ENCODE measurements at regions not wholly inside any gene's neighbourhood (a gene's known extent, or its start where the extent isn't known, plus 50 kb on each side); places are given as distances from the start of the nearest gene placed in this dataset.
"Not testable (repeated sequence)": the region's sequence is repeated elsewhere in the genome, so short reads cannot be mapped to it uniquely, and the experiment has no call there.

GRCh38 chrX:23061116-23061515 lies 61.4 kb downstream of the DDX53 start:
- H3K27ac ChIP-seq (ENCODE audit: low read length): no peak overlapping the region
- H3K4me3 ChIP-seq (ENCODE audit: low read length): no peak overlapping the region
- H4K20me1 ChIP-seq (ENCODE audit: insufficient read depth, low read length): no peaks in the 10 kb centered on the region
- H3K27me3 ChIP-seq (ENCODE audit: low read depth, low read length): no peaks in the 10 kb centered on the region
- H2AFZ ChIP-seq (ENCODE audit: low read depth, low read length): no peak overlapping the region
- peaks cover 8% of the 10 kb centered on the region for H3K4me1 ChIP-seq (ENCODE audit: low read length)
- H3K9ac ChIP-seq (ENCODE audit: low read length): no peak overlapping the region
- H3K9me3 ChIP-seq (ENCODE audit: insufficient read depth, low read length): no peaks in the 10 kb centered on the region
- H3K36me3 ChIP-seq (replicated peaks; ENCODE audit: low read depth, low read length): no peaks in the 10 kb centered on the region
- H3K79me2 ChIP-seq (ENCODE audit: low read length): no peaks in the 10 kb centered on the region
- no peak overlapping the region for H3K4me2 ChIP-seq (ENCODE audit: low read length)
- TF ChIP-seq EZH2phosphoT487 (IDR thresholded peaks at IDR 0.05; ENCODE audit: low read depth) (no peak), CTCF (IDR thresholded peaks at IDR 0.05; ENCODE audit: low read depth, low read length) (no peak)

DNA sequence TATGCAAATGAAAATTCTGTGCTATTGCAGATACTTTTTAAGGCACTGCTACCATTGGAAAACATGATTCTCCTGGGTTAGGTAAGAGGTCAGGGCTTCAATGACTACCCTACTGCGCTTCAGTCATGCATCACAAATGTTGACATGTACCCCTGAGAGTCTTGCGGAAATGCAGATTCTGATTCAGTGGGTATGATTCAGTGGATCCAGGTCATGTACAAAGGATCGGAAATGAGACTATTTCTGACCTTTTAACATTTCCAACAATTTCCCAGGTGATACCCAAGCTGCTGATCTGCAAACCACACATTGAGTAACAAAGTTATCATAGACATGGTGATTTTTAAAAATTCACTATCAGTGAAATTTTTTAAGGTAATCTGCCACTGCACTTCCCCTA lies 62.6 kb downstream of the DDX53 start:
- H3K27me3 ChIP-seq (ENCODE audit: low read depth, low read length): no peaks in the 10 kb centered on the region
- H3K4me3 ChIP-seq (ENCODE audit: low read length): no peak overlapping the region
- no peak overlapping the region for H3K9ac ChIP-seq (ENCODE audit: low read length)

DNA sequence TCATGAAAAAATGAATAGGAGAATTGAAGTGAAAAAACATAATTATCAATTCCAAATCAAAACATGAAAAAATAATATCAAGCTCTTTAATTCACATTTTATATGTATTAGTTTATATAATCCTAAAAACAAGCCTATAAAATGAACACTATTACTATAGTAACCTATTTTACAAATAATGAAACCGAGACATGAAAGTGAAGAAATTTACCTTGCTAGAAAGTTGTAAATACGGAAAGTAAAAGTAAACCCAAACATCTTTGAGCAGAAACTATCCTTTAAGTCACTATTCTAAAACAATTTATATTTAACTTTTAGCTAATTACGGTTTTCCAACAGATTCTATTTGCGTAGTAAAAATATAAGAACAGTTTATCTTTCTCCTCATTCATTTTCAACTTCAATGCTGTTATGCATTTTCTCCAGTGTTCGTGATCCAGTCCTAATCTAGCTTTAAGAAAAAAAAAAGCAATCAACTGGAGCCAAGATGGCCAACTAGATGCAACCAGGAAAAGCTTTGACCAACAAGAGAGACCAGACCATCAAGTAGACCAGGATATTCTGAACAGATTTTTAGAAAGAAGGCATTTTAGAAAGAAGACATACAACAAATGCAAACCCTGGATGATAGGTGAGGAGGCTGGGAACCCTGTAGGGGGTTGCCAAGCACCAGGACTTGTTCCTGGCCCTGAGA lies 67.0 kb downstream of the DDX53 start:
- no peaks in the 10 kb centered on the region for H3K27me3 ChIP-seq (ENCODE audit: low read depth, low read length)
- no peaks in the 10 kb centered on the region for H3K36me3 ChIP-seq (replicated peaks; ENCODE audit: low read depth, low read length)
- H2AFZ ChIP-seq (ENCODE audit: low read depth, low read length): no peak overlapping the region
- H3K27ac ChIP-seq (ENCODE audit: low read length): no peak overlapping the region
- peaks cover 11% of the 10 kb centered on the region for H3K4me1 ChIP-seq (ENCODE audit: low read length)
- TF ChIP-seq CTCF (IDR thresholded peaks at IDR 0.05; ENCODE audit: low read depth, low read length) (no peak), EZH2phosphoT487 (IDR thresholded peaks at IDR 0.05; ENCODE audit: low read depth) (no peak)
- H3K4me2 ChIP-seq (ENCODE audit: low read length): no peak overlapping the region
- no peak overlapping the region for H3K4me3 ChIP-seq (ENCODE audit: low read length)
- H3K9ac ChIP-seq (ENCODE audit: low read length): no peak overlapping the region
- no peaks in the 10 kb centered on the region for H3K9me3 ChIP-seq (ENCODE audit: insufficient read depth, low read length)
- no peaks in the 10 kb centered on the region for H3K79me2 ChIP-seq (ENCODE audit: low read length)
- no peaks in the 10 kb centered on the region for H4K20me1 ChIP-seq (ENCODE audit: insufficient read depth, low read length)

More for the DNA sequence above, 62.6 kb downstream of the DDX53 start:
- H3K4me1 ChIP-seq (ENCODE audit: low read length): peaks cover 11% of the 10 kb centered on the region
- H3K27ac ChIP-seq (ENCODE audit: low read length): no peak overlapping the region
- no peak overlapping the region for H3K4me2 ChIP-seq (ENCODE audit: low read length)
- H3K9me3 ChIP-seq (ENCODE audit: insufficient read depth, low read length): no peaks in the 10 kb centered on the region
- no peaks in the 10 kb centered on the region for H3K79me2 ChIP-seq (ENCODE audit: low read length)
- TF ChIP-seq CTCF (IDR thresholded peaks at IDR 0.05; ENCODE audit: low read depth, low read length): no peak
- no peak for TF ChIP-seq EZH2phosphoT487 (IDR thresholded peaks at IDR 0.05; ENCODE audit: low read depth)
- no peak overlapping the region for H2AFZ ChIP-seq (ENCODE audit: low read depth, low read length)
- no peaks in the 10 kb centered on the region for H3K36me3 ChIP-seq (replicated peaks; ENCODE audit: low read depth, low read length)
- H4K20me1 ChIP-seq (ENCODE audit: insufficient read depth, low read length): no peaks in the 10 kb centered on the region

DNA sequence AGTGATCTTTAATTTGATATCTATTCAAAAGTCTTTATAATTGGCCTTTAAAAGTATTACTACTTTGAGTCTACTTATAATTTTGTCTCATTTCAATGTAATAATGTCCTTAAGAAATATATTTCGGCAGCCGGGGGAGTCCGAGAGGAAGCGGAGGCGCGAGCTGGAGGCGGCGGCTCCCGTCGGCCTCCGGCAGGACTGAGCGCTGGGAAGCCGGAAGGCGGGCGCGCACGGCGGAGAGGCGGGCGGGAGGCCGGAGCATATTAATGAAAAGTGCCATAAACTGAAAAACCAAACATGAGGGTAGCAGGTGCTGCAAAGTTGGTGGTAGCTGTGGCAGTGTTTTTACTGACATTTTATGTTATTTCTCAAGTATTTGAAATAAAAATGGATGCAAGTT lies 75.7 kb downstream of the DDX53 start:
- H3K27ac ChIP-seq (ENCODE audit: low read length); H2AFZ ChIP-seq (ENCODE audit: low read depth, low read length); H3K4me1 ChIP-seq (ENCODE audit: low read length); H3K4me2 ChIP-seq (ENCODE audit: low read length); H3K9ac ChIP-seq (ENCODE audit: low read length); H3K36me3 ChIP-seq (replicated peaks; ENCODE audit: low read depth, low read length); H3K79me2 ChIP-seq (ENCODE audit: low read length); H4K20me1 ChIP-seq (ENCODE audit: insufficient read depth, low read length); H3K9me3 ChIP-seq (ENCODE audit: insufficient read depth, low read length); H3K4me3 ChIP-seq (ENCODE audit: low read length); H3K27me3 ChIP-seq (ENCODE audit: low read depth, low read length): not testable (repeated sequence)

Measured in OCI-LY3 (cell line).